Dedifferentiated amniotic fluid mesenchymal stem cell (primary cell): ENCODE measurements at regions not wholly inside any gene's neighbourhood (a gene's known extent, or its start where the extent isn't known, plus 50 kb on each side); places are given as distances from the start of the nearest gene placed in this dataset.

Experiments
- DNase-seq: peaks from one replicate; pipeline ENCODE4 v3.0.0-alpha.2; 2016; ENCODE audit errors: extremely low spot score

- DNase-seq = no peak
Measured at GRCh38 chr11:109349276-109350080, 72.5 kb upstream of the C11orf87 start.

DNA sequence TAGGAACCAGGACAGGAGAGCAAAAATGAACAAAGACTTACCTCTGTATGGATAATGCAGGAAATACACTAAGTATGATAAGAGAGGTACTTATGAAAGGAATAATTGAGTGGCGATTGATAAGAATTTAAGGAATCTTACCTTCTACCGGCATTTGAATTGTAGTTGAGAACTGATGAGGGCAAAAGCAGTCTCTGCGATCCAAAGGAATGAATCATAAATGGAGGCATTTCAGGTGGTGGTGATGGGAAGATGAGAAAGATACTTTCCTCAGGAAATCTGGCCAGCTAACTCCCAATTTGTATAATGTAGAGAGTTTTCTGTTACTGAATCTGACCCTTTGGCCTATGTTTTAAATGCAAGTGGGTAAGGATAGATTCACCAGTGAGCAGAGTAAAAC is 71.9 kb upstream of the C11orf87 start:
- DNase-seq = no peak

DNA sequence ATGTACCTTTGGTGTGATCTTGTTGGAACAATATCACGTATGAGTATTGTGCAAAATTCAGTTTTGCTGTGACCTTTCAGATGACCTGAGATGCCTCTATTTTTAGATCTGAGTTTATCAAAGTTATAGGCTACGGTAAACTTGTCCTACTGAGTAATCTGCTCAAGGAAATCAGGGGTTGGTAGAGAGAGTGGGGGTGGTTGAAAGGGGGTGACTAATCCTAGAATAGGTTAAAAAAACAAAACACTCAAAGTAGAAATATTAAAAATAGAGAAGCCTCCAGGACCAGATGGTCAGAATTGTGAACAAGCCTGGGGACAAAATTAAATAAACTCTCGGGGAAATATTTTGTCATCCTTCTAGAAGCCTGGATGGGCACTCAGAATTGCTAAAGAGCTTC is 59.9 kb upstream of the C11orf87 start:
- DNase-seq = no peak

DNA sequence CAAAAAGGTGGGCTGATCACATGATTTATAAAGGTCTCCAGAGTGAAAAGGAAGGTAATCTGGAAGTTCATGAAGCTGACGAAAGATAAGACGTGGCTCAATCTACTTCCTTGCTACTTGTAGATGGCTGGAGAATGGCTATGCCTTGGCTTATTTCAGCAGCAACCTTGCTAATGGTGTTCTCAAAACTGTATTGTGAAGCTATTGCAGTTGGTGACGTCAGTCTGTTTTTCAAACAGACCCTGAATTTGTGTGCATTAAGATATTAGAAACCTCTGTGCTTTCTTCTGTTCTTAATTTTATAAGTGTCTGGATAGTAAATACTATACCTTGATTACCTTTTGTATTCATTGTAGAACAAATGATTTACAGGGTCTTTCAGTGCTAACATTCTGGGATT is 58.3 kb upstream of the C11orf87 start:
- DNase-seq = no peak

- no peak for DNase-seq
Measured at GRCh38 chr11:109364851-109365250, 57.1 kb upstream of the C11orf87 start.

- DNase-seq = no peak
Measured at GRCh38 chr11:109371444-109372176, 50.4 kb upstream of the C11orf87 start.
